A549 (cell line): ENCODE measurements at regions not wholly inside any gene's neighbourhood (a gene's known extent, or its start where the extent isn't known, plus 50 kb on each side); places are given as distances from the start of the nearest gene placed in this dataset.

Experiments used
- ATAC-seq, 2 experiments: fragments of 200-7000 bp in 1 of 2; fragments of >200 bp in 1 of 2; cut with Nextera tagmentation in 1 of 2; cut with Tn5 transposase in 1 of 2; 3 replicates each; pipeline versions ENCODE4 v1.8.0 to v1.9.1; 2018 to 2020; ENCODE audit warnings: mild to moderate bottlenecking in 1 of 2, moderate library complexity in 1 of 2
- CTCF ChIA-PET: fragments of 300-600 bp; sonication (Branson Sonifier 250); formaldehyde crosslinking; extraction: SDS; loops from one replicate; lab custom pipeline; 2021; ENCODE audit warnings: antibody characterized with exemption, inconsistent platforms; lab: Yijun Ruan, JAX
- POLR2A ChIA-PET: fragments of 350-600 bp; formaldehyde crosslinking; extraction: SDS; loops from one replicate; lab custom pipeline; 2021; ENCODE audit warnings: antibody characterized with exemption, inconsistent platforms; lab: Yijun Ruan, JAX
- DNase-seq, 2 experiments: peaks; one replicate each; pipeline versions ENCODE4 v3.0.0 to v3.0.0-alpha.2; 2011 to 2016; ENCODE audit warnings: low read depth in 1 of 2, low spot score in 1 of 2
- FAIRE-seq: peaks from 2 replicates; lab custom pipeline; 2011; peaks lifted over from hg19 to GRCh38; lab: Jason Lieb, UNC
- H3K27ac ChIP-seq, 2 experiments: fragments of >200 bp; sonication (Bioruptor Twin); formaldehyde crosslinking; 3 replicates each; pipeline ENCODE4 v1.5.1; 2016 to 2017
- H3K4me1 ChIP-seq: fragments of >200 bp; sonication (Bioruptor Twin); formaldehyde crosslinking; 3 replicates; pipeline ENCODE4 v1.6.1; 2016
- H3K4me2 ChIP-seq: fragments of >200 bp; sonication (Bioruptor Twin); formaldehyde crosslinking; 3 replicates; pipeline ENCODE4 v1.6.1; 2016
- H3K4me3 ChIP-seq: fragments of >200 bp; sonication (Bioruptor Twin); formaldehyde crosslinking; 3 replicates; pipeline ENCODE4 v1.5.1; 2016
- H3K9me3 ChIP-seq: fragments of >200 bp; sonication (Bioruptor Twin); formaldehyde crosslinking; 3 replicates; pipeline ENCODE4 v1.6.1; 2016
- ATOH8 ChIP-seq: fragments of 250-450 bp; sonication (Bioruptor Pico); IDR thresholded peaks from 2 replicates; pipeline ENCODE4 v1.5.0; 2020; ENCODE audit warnings: low read depth, mild to moderate bottlenecking, moderate library complexity
- BHLHE40 ChIP-seq: IDR thresholded peaks from 2 replicates; pipeline ENCODE4 v1.6.1; 2012; ENCODE audit warnings: low read depth, low read length, inconsistent platforms
- CHD4 ChIP-seq: fragments of 200-600 bp; sonication (generic); IDR thresholded peaks from 2 replicates; pipeline ENCODE4 v1.6.1; 2016; ENCODE audit warnings: antibody characterized with exemption, mild to moderate bottlenecking, borderline replicate concordance
- E2F6 ChIP-seq: IDR thresholded peaks from 2 replicates; pipeline ENCODE4 v1.6.1; 2012; ENCODE audit warnings: low read depth, borderline replicate concordance
- EHF ChIP-seq: fragments of 250-450 bp; sonication (Bioruptor Pico); IDR thresholded peaks from 2 replicates; pipeline ENCODE4 v1.5.0; 2020; ENCODE audit warnings: mild to moderate bottlenecking
- ELK1 ChIP-seq: fragments of 150-350 bp; IDR thresholded peaks from 2 replicates; pipeline ENCODE4 v1.6.1; 2014; ENCODE audit warnings: low read depth, mild to moderate bottlenecking, low read length
- FOSL2 ChIP-seq, 2 experiments: fragments of 450-650 bp in 1 of 2; fragments of >200 bp in 1 of 2; sonication (Bioruptor Twin) in 1 of 2; formaldehyde crosslinking; IDR thresholded peaks; 2 replicates each; pipeline versions ENCODE4 v1.5.0 to v1.6.1; 2016 to 2020; ENCODE audit warnings: mild to moderate bottlenecking in 1 of 2, moderate library complexity in 1 of 2
- GATA3 ChIP-seq: IDR thresholded peaks from 2 replicates; pipeline ENCODE4 v1.6.1; 2012; ENCODE audit warnings: borderline replicate concordance
- HEYL ChIP-seq: fragments of 250-450 bp; sonication (Bioruptor Pico); IDR thresholded peaks from 2 replicates; pipeline ENCODE4 v1.8.0; 2021; ENCODE audit warnings: mild to moderate bottlenecking, moderate library complexity
- HOXA7 ChIP-seq: fragments of 250-450 bp; sonication (Bioruptor Pico); IDR thresholded peaks from 2 replicates; pipeline ENCODE4 v1.5.0; 2020; ENCODE audit warnings: mild to moderate bottlenecking, moderate library complexity
- JUN ChIP-seq, 2 experiments: fragments of >200 bp; sonication (Bioruptor Twin); formaldehyde crosslinking; IDR thresholded peaks; 2 replicates in 1 of 2; 3 replicates in 1 of 2; pipeline ENCODE4 v1.6.1; 2016 to 2017
- MAFK ChIP-seq: fragments of 450-650 bp; IDR thresholded peaks from 2 replicates; pipeline ENCODE4 v1.6.1; 2014; ENCODE audit not compliant: partially characterized antibody
- MAX ChIP-seq: IDR thresholded peaks from 2 replicates; pipeline ENCODE4 v1.6.1; 2012
- MYC ChIP-seq: IDR thresholded peaks from 2 replicates; pipeline ENCODE4 v1.6.1; 2012; ENCODE audit warnings: mild to moderate bottlenecking, inconsistent platforms, low read length, improper control_type of control experiment, borderline replicate concordance
- NFE2L2 ChIP-seq: fragments of 150-350 bp; conservative IDR thresholded peaks from 2 replicates; pipeline ENCODE4 v1.6.1; 2014; ENCODE audit warnings: low read length
- POLR2A ChIP-seq: IDR thresholded peaks from 2 replicates; pipeline ENCODE4 v1.6.1; 2012; ENCODE audit warnings: mild to moderate bottlenecking, low read length
- POLR2AphosphoS2 ChIP-seq: conservative IDR thresholded peaks from 2 replicates; pipeline ENCODE4 v1.6.1; 2012; ENCODE audit warnings: low read length, improper control_type of control experiment, inconsistent platforms
- RCOR1 ChIP-seq: fragments of 150-350 bp; IDR thresholded peaks from 2 replicates; pipeline ENCODE4 v1.6.1; 2014; ENCODE audit warnings: antibody characterized with exemption, low read length, low read depth
- REST ChIP-seq: fragments of 200-600 bp; sonication (generic); IDR thresholded peaks from 2 replicates; pipeline ENCODE4 v1.6.1; 2016; ENCODE audit warnings: antibody characterized with exemption, mild to moderate bottlenecking, moderate library complexity
- RFX5 ChIP-seq: fragments of 450-650 bp; IDR thresholded peaks from 2 replicates; pipeline ENCODE4 v1.7.1; 2014; ENCODE audit warnings: antibody characterized with exemption, mild to moderate bottlenecking, moderate library complexity
- SMC3 ChIP-seq: fragments of >200 bp; sonication (Bioruptor Twin); formaldehyde crosslinking; IDR thresholded peaks from 3 replicates; pipeline ENCODE4 v1.6.1; 2018; ENCODE audit warnings: inconsistent platforms
- TP53 ChIP-seq: fragments of 250-450 bp; sonication (Bioruptor Pico); IDR thresholded peaks from 2 replicates; pipeline ENCODE4 v1.5.0; 2021; ENCODE audit warnings: mild to moderate bottlenecking, moderate library complexity
- USF2 ChIP-seq: fragments of 450-650 bp; IDR thresholded peaks from 2 replicates; pipeline ENCODE4 v1.6.1; 2014; ENCODE audit warnings: antibody characterized with exemption
- ZC3H11A ChIP-seq: fragments of 450-650 bp; IDR thresholded peaks from 2 replicates; pipeline ENCODE4 v1.6.1; 2014; ENCODE audit warnings: antibody characterized with exemption, mild to moderate bottlenecking
- ZNF302 ChIP-seq: fragments of 250-450 bp; sonication (Bioruptor Pico); IDR thresholded peaks from 2 replicates; pipeline ENCODE4 v1.9.0; 2021; ENCODE audit warnings: inconsistent platforms, mild to moderate bottlenecking, moderate library complexity
- ZSCAN20 ChIP-seq: fragments of 250-450 bp; sonication (Bioruptor Pico); IDR thresholded peaks from 2 replicates; pipeline ENCODE4 v1.8.0; 2022; ENCODE audit warnings: mild to moderate bottlenecking, moderate library complexity
- WGBS: methylation state at CpG from one replicate; pipeline ENCODE4 v1.1.6; 2017; ENCODE audit errors: missing lambda C conversion rate; 5-methylcytosine and 5-hydroxymethylcytosine counted together

GRCh38 chr11:103547691-103548090 lies 438.5 kb downstream of the DYNC2H1 start:
- no peak for FAIRE-seq
- ChIA-PET POLR2A (no interaction called here), CTCF (interaction anchor here (0.8 to 3.0 kb wide), 2 partner anchors 10 to 761 kb away, joined by 3 to 15 read pairs; no protein-coding TSS in a partner anchor)

GRCh38 chr11:103548838-103549237 lies 439.6 kb downstream of the DYNC2H1 start:
- TF ChIP-seq POLR2A (no peak), MAFK (peak; percentile 37), RFX5 (no peak), HEYL (no peak)
- Histone ChIP-seq H3K27ac (no peak overlapping the region), H3K4me3 (no peak overlapping the region), H3K9me3 (no peaks in the 10 kb centered on the region), H3K4me1 (no peaks in the 10 kb centered on the region), H3K4me2 (no peak overlapping the region)
- no peak for FAIRE-seq
- CTCF ChIA-PET: interaction anchor here (3.0 kb wide), 1 partner anchor 11 kb away, joined by 15 read pairs; no protein-coding TSS in a partner anchor
- ATAC-seq: no peak
- DNase-seq: no peak
- POLR2A ChIA-PET: no interaction called here
- WGBS: 92% methylated on average over 1 of the region's 1 CpG

More at GRCh38 chr11:103547691-103548090, 438.5 kb downstream of the DYNC2H1 start:
- DNase-seq (no peak), ATAC-seq (no peak)
- Histone ChIP-seq H3K4me3 (no peak overlapping the region), H3K9me3 (no peaks in the 10 kb centered on the region), H3K27ac (no peak overlapping the region), H3K4me2 (no peak overlapping the region), H3K4me1 (no peaks in the 10 kb centered on the region)
- TF ChIP-seq ZNF302 (CRISPR knock-in tag) (no peak), POLR2AphosphoS2 (no peak), E2F6 (no peak), CHD4 (no peak), MYC (no peak), JUN (IDR thresholded peaks at IDR 0.05) (no peak)
- 81% methylated on average over 5 of the region's 5 CpGs for WGBS

GRCh38 chr11:103550811-103551210 lies 441.6 kb downstream of the DYNC2H1 start:
- Histone ChIP-seq H3K9me3 (no peaks in the 10 kb centered on the region), H3K4me2 (no peak overlapping the region), H3K27ac (no peak overlapping the region), H3K4me3 (no peak overlapping the region), H3K4me1 (no peaks in the 10 kb centered on the region)
- ChIA-PET CTCF (interaction anchor here (0.9 kb wide), 1 partner anchor 10 kb away, joined by 3 read pairs; no protein-coding TSS in a partner anchor), POLR2A (no interaction called here)
- TF ChIP-seq CHD4: no peak
- TF ChIP-seq HOXA7 (CRISPR knock-in tag): no peak
- TF ChIP-seq EHF (CRISPR knock-in tag): no peak
- TF ChIP-seq ZSCAN20: no peak
- TF ChIP-seq ATOH8: no peak
- TF ChIP-seq GATA3: no peak
- TF ChIP-seq BHLHE40: no peak
- no peak for TF ChIP-seq RFX5
- TF ChIP-seq POLR2AphosphoS2: no peak
- TF ChIP-seq USF2: no peak
- no peak for DNase-seq
- WGBS: 65% methylated on average over 1 of the region's 1 CpG
- no peak for ATAC-seq
- no peak for FAIRE-seq

- FAIRE-seq (no peak), DNase-seq (no peak), ATAC-seq (no peak)
- no peaks in the 10 kb centered on the region for H3K9me3 ChIP-seq
- H3K4me3 ChIP-seq: no peak overlapping the region
- no peak overlapping the region for H3K4me2 ChIP-seq
- POLR2A ChIA-PET: no interaction called here
- 65% methylated on average over 5 of the region's 5 CpGs for WGBS
- CTCF ChIA-PET: no interaction called here
- H3K27ac ChIP-seq: no peak overlapping the region
- no peaks in the 10 kb centered on the region for H3K4me1 ChIP-seq
- TF ChIP-seq SMC3 (no peak), RCOR1 (no peak), EHF (CRISPR knock-in tag) (no peak), FOSL2 (IDR thresholded peaks at IDR 0.05) (no peak), FOSL2 (CRISPR knock-in tag; IDR thresholded peaks at IDR 0.05) (no peak), MAX (no peak), ELK1 (no peak), ZC3H11A (no peak), REST (no peak), HOXA7 (CRISPR knock-in tag) (no peak), TP53 (CRISPR knock-in tag) (no peak), NFE2L2 (no peak)
These were observed 442.9 kb downstream of the DYNC2H1 start for GRCh38 chr11:103552086-103552485.
